ENCODE measurements at regions not wholly inside any gene's neighbourhood (a gene's known extent, or its start where the extent isn't known, plus 50 kb on each side); places are given as distances from the start of the nearest gene placed in this dataset.

DNA sequence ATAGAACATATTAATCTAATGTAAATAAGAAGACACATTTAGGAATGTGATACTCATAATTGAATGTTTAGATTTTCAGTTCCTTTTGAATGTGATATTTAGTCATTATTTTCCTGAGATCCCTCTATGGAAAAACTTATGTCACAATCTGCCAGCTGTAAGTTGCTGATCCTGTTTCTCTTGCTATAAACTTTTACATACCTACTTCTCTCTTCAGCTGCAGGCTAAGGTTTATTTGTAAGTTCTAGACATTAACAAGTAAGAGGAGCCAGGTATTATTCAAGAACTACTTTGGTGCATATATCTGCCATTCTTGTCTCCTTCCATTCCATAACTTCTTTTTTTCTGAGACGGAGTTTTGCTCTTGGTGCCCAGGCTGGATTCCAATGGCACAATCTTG is 462.4 kb downstream of the PRR16 start (continued):
- TF ChIP-seq, protein P1, sequence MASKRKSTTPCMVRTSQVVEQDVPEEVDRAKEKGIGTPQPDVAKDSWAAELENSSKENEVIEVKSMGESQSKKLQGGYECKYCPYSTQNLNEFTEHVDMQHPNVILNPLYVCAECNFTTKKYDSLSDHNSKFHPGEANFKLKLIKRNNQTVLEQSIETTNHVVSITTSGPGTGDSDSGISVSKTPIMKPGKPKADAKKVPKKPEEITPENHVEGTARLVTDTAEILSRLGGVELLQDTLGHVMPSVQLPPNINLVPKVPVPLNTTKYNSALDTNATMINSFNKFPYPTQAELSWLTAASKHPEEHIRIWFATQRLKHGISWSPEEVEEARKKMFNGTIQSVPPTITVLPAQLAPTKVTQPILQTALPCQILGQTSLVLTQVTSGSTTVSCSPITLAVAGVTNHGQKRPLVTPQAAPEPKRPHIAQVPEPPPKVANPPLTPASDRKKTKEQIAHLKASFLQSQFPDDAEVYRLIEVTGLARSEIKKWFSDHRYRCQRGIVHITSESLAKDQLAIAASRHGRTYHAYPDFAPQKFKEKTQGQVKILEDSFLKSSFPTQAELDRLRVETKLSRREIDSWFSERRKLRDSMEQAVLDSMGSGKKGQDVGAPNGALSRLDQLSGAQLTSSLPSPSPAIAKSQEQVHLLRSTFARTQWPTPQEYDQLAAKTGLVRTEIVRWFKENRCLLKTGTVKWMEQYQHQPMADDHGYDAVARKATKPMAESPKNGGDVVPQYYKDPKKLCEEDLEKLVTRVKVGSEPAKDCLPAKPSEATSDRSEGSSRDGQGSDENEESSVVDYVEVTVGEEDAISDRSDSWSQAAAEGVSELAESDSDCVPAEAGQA (IDR thresholded peaks at IDR 0.05; ENCODE audit: low read depth): no peak
- TF ChIP-seq, protein P1 (CRISPR knock-in tag; IDR thresholded peaks at IDR 0.05; ENCODE audit: borderline replicate concordance): no peak

DNA sequence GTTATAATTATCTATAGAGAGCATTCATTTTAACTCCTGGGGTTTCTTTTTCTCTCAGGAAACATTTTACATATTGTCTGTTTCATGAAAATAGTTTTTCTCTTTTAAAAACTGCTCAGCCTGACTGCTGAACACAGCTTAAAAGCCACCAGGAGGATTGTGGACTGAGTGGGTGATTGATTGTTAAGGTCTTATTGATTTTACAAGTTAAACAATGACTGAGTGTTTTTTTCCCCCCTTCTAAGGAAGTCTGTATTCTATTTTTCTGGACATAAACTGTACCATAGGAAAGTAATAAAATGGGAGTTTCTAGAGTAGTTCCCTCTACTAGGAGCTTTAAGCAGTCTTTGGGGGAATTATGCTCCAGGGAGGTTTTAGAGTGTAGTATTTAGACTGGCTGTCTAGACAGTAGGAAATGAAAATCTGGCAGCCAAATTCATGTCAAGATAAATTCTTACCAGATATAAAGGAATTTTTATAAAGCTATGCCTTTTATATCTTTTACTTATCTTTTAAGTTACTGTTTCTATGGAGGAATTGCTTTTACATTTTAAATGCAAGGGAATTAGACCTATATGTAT is 463.9 kb downstream of the PRR16 start:
- BruUV-seq (replicated peaks): no TSS peak
- FAIRE-seq: no peak
- POLR2A ChIA-PET: no interaction called here

More for the DNA sequence above, 463.9 kb downstream of the PRR16 start:
- in situ Hi-C loops (cut with HindIII; ENCODE audit: extremely low pct_ligation_motif_present, low pct_unique_long_range_greater_than_20kb): no loop called here
- Histone ChIP-seq H4K20me1 (ENCODE audit: insufficient read depth, low read length) (no peaks in the 10 kb centered on the region), H3K79me2 (ENCODE audit: insufficient read depth, low read length) (no peaks in the 10 kb centered on the region), H3K4me1 (ENCODE audit: insufficient read depth, low read length) (no peaks in the 10 kb centered on the region), H3K4me2 (ENCODE audit: low read depth, low read length) (no peak overlapping the region), H3K9ac (ENCODE audit: insufficient read depth, low read depth, low read length) (no peak overlapping the region), H3K27ac (ENCODE audit: extremely low read length, insufficient read depth, low read length) (no peak overlapping the region), H3K36me3 (replicated peaks in 1 of 2; ENCODE audit: control insufficient read depth in 1 of 2, insufficient read depth in 2 of 2, low read length in 2 of 2) (no peaks in the 10 kb centered on the region), H3K9me3 (ENCODE audit: low read length) (no peaks in the 10 kb centered on the region), H2AFZ (ENCODE audit: low read length) (peak overlapping the region; percentile 23), H3K27me3 (ENCODE audit: control insufficient read depth in 1 of 2, insufficient read depth in 2 of 2, low read length in 2 of 2) (no peaks in the 10 kb centered on the region), H3K4me3 (replicated peaks in 1 of 3; ENCODE audit: insufficient read depth in 1 of 3, low read depth in 2 of 3, low read length in 3 of 3) (no peak overlapping the region)
- ATAC-seq (peak; percentile 58; the same call in 2 of the 3 replicates), DNase-seq (ENCODE audit: low spot score) (no peak)
- CTCF ChIA-PET (ENCODE audit: low intra/inter-chr PET ratio, low total read pairs): no interaction called here
- no peak for TF ChIP-seq BORCS8-MEF2B (CRISPR knock-in tag; IDR thresholded peaks at IDR 0.05)
- TF ChIP-seq KAT2B (IDR thresholded peaks at IDR 0.05; ENCODE audit: borderline replicate concordance, low read depth, low read length): peak; percentile 74
- no peak for TF ChIP-seq TBX3 (IDR thresholded peaks at IDR 0.05; ENCODE audit: borderline replicate concordance)
- TF ChIP-seq ONECUT2 (CRISPR knock-in tag; IDR thresholded peaks at IDR 0.05): peak; percentile 67; the same call in 1 of the 2 replicates
- no peak for TF ChIP-seq ZBTB21 (CRISPR knock-in tag; IDR thresholded peaks at IDR 0.05)
- TF ChIP-seq, protein P2, sequence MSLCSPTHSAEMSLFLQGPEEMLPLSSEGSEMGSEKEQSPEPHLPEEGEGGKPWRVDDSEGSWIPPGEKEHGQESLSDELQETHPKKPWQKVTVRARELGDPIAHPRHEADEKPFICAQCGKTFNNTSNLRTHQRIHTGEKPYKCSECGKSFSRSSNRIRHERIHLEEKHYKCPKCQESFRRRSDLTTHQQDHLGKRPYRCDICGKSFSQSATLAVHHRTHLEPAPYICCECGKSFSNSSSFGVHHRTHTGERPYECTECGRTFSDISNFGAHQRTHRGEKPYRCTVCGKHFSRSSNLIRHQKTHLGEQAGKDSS (CRISPR knock-in tag; IDR thresholded peaks at IDR 0.05; ENCODE audit: borderline replicate concordance, low read depth): no peak
- intact Hi-C loops (cut with micrococcal nuclease; ENCODE audit: unreplicated experiment): no loop called here
